ENCODE measurements at regions not wholly inside any gene's neighbourhood (a gene's known extent, or its start where the extent isn't known, plus 50 kb on each side); places are given as distances from the start of the nearest gene placed in this dataset.
"Not testable (repeated sequence)": the region's sequence is repeated elsewhere in the genome, so short reads cannot be mapped to it uniquely, and the experiment has no call there.

GRCh38 chr2:175806125-175806490, 196.0 kb downstream of the LNPK start:
- Histone ChIP-seq H3K4me1 (ENCODE audit: control extremely low read depth in 1 of 4, control insufficient read depth in 4 of 4, insufficient read depth in 4 of 4, low read length in 3 of 4) (no peaks in the 10 kb centered on the region), H3K4me3 (ENCODE audit: control insufficient read depth in 1 of 7, extremely low read depth in 1 of 7, insufficient read depth in 4 of 7, low read depth in 2 of 7, low read length in 6 of 7) (no peak overlapping the region), H3K9me3 (ENCODE audit: control extremely low read depth in 1 of 5, control insufficient read depth in 4 of 5, insufficient read depth in 2 of 5, low read depth in 1 of 5, low read length in 4 of 5) (no peaks in the 10 kb centered on the region), H3K27me3 (replicated peaks in 2 of 5; ENCODE audit: control insufficient read depth in 4 of 5, insufficient read depth in 5 of 5, low read length in 4 of 5) (peaks cover 0 to 10% (median 0%) of the 10 kb centered on the region in 5 experiments), H3K36me3 (ENCODE audit: control insufficient read depth in 4 of 4, insufficient read depth in 4 of 4, low read length in 3 of 4) (no peaks in the 10 kb centered on the region), H3K27ac (ENCODE audit: insufficient read depth in 1 of 2, low read depth in 1 of 2, low read length in 2 of 2, poor library complexity in 1 of 2, severe bottlenecking in 2 of 2) (no peak overlapping the region)
- POLR2A ChIA-PET = no interaction called here
- CTCF ChIA-PET = no interaction called here
- no peak for DNase-seq
- WGBS (ENCODE audit: insufficient coverage) = 100% methylated on average over 3 of the region's 5 CpGs

- ChIA-PET CTCF (no interaction called here), POLR2A (no interaction called here)
- no peaks in the 10 kb centered on the region for H3K4me1 ChIP-seq (ENCODE audit: control extremely low read depth in 1 of 4, control insufficient read depth in 4 of 4, insufficient read depth in 4 of 4, low read length in 3 of 4)
- DNase-seq = no peak
- H3K27me3 ChIP-seq (replicated peaks in 2 of 5; ENCODE audit: control insufficient read depth in 4 of 5, insufficient read depth in 5 of 5, low read length in 4 of 5) = peaks cover 0 to 10% (median 0%) of the 10 kb centered on the region in 5 experiments
- no peaks in the 10 kb centered on the region for H3K9me3 ChIP-seq (ENCODE audit: control extremely low read depth in 1 of 5, control insufficient read depth in 4 of 5, insufficient read depth in 2 of 5, low read depth in 1 of 5, low read length in 4 of 5)
- WGBS (ENCODE audit: insufficient coverage) = 96% methylated on average over 3 of the region's 5 CpGs
- H3K4me3 ChIP-seq (ENCODE audit: control insufficient read depth in 1 of 7, extremely low read depth in 1 of 7, insufficient read depth in 4 of 7, low read depth in 2 of 7, low read length in 6 of 7) = no peak overlapping the region
- no peaks in the 10 kb centered on the region for H3K36me3 ChIP-seq (ENCODE audit: control insufficient read depth in 4 of 4, insufficient read depth in 4 of 4, low read length in 3 of 4)
- H3K27ac ChIP-seq (ENCODE audit: insufficient read depth in 1 of 2, low read depth in 1 of 2, low read length in 2 of 2, poor library complexity in 1 of 2, severe bottlenecking in 2 of 2) = no peak overlapping the region
Observed at GRCh38 chr2:175805442-175806124, 196.5 kb downstream of the LNPK start.

DNA sequence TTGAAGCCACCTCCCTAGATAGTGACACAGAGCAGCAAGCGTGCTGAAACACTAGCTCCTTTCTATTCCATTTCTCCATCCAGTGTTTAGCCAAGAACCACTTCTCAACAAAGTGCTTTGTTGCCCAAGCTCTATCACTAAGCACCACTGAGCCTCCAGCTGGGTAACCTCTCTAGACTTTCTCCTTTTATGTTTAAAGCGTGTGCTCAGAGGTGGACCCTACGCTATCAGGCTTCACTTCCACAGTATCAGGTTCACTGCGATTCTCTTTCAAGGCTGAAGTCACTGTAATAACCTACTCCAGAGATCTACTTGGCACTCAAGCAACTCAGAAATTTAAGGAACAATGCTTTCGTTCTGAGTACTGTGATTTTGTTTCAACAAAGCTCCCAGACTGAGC, 197.9 kb downstream of the LNPK start:
- CTCF ChIA-PET = no interaction called here
- POLR2A ChIA-PET = no interaction called here

GRCh38 chr2:175796422-175796821, 205.6 kb downstream of the LNPK start:
- H3K27ac ChIP-seq (ENCODE audit: insufficient read depth in 1 of 2, low read depth in 1 of 2, low read length in 2 of 2, poor library complexity in 1 of 2, severe bottlenecking in 2 of 2); DNase-seq; H3K36me3 ChIP-seq (ENCODE audit: control insufficient read depth in 4 of 4, insufficient read depth in 4 of 4, low read length in 3 of 4); CTCF ChIA-PET; H3K27me3 ChIP-seq (replicated peaks in 2 of 5; ENCODE audit: control insufficient read depth in 4 of 5, insufficient read depth in 5 of 5, low read length in 4 of 5); H3K4me1 ChIP-seq (ENCODE audit: control extremely low read depth in 1 of 4, control insufficient read depth in 4 of 4, insufficient read depth in 4 of 4, low read length in 3 of 4); POLR2A ChIA-PET; H3K4me3 ChIP-seq (ENCODE audit: control insufficient read depth in 1 of 7, extremely low read depth in 1 of 7, insufficient read depth in 4 of 7, low read depth in 2 of 7, low read length in 6 of 7): not testable (repeated sequence)
- H3K9me3 ChIP-seq (ENCODE audit: control extremely low read depth in 1 of 5, control insufficient read depth in 4 of 5, insufficient read depth in 2 of 5, low read depth in 1 of 5, low read length in 4 of 5) = peaks cover 0 to 16% (median 0%) of the 10 kb centered on the region in 5 experiments
- WGBS (ENCODE audit: insufficient coverage) = 100% methylated on average over 2 of the region's 2 CpGs

More for the DNA sequence above, 197.9 kb downstream of the LNPK start:
- H3K36me3 ChIP-seq (ENCODE audit: control insufficient read depth in 4 of 4, insufficient read depth in 4 of 4, low read length in 3 of 4) = no peaks in the 10 kb centered on the region
- H3K9me3 ChIP-seq (ENCODE audit: control extremely low read depth in 1 of 5, control insufficient read depth in 4 of 5, insufficient read depth in 2 of 5, low read depth in 1 of 5, low read length in 4 of 5) = no peaks in the 10 kb centered on the region
- no peak for DNase-seq
- H3K27me3 ChIP-seq (replicated peaks in 2 of 5; ENCODE audit: control insufficient read depth in 4 of 5, insufficient read depth in 5 of 5, low read length in 4 of 5) = peaks cover 0 to 10% (median 0%) of the 10 kb centered on the region in 5 experiments
- H3K4me1 ChIP-seq (ENCODE audit: control extremely low read depth in 1 of 4, control insufficient read depth in 4 of 4, insufficient read depth in 4 of 4, low read length in 3 of 4) = no peaks in the 10 kb centered on the region
- WGBS (ENCODE audit: insufficient coverage) = 97% methylated on average over 5 of the region's 5 CpGs
- H3K4me3 ChIP-seq (ENCODE audit: control insufficient read depth in 1 of 7, extremely low read depth in 1 of 7, insufficient read depth in 4 of 7, low read depth in 2 of 7, low read length in 6 of 7) = no peak overlapping the region
- no peak overlapping the region for H3K27ac ChIP-seq (ENCODE audit: insufficient read depth in 1 of 2, low read depth in 1 of 2, low read length in 2 of 2, poor library complexity in 1 of 2, severe bottlenecking in 2 of 2)

- no CpG with 5 or more reads among the region's 3 CpGs for WGBS (ENCODE audit: insufficient coverage)
- Histone ChIP-seq H3K4me3 (ENCODE audit: control insufficient read depth in 1 of 7, extremely low read depth in 1 of 7, insufficient read depth in 4 of 7, low read depth in 2 of 7, low read length in 6 of 7) (no peak overlapping the region), H3K4me1 (ENCODE audit: control extremely low read depth in 1 of 4, control insufficient read depth in 4 of 4, insufficient read depth in 4 of 4, low read length in 3 of 4) (no peaks in the 10 kb centered on the region), H3K9me3 (ENCODE audit: control extremely low read depth in 1 of 5, control insufficient read depth in 4 of 5, insufficient read depth in 2 of 5, low read depth in 1 of 5, low read length in 4 of 5) (peaks cover 0 to 16% (median 0%) of the 10 kb centered on the region in 5 experiments), H3K36me3 (ENCODE audit: control insufficient read depth in 4 of 4, insufficient read depth in 4 of 4, low read length in 3 of 4) (no peaks in the 10 kb centered on the region), H3K27ac (ENCODE audit: insufficient read depth in 1 of 2, low read depth in 1 of 2, low read length in 2 of 2, poor library complexity in 1 of 2, severe bottlenecking in 2 of 2) (no peak overlapping the region), H3K27me3 (replicated peaks in 2 of 5; ENCODE audit: control insufficient read depth in 4 of 5, insufficient read depth in 5 of 5, low read length in 4 of 5) (no peaks in the 10 kb centered on the region)
- no peak for DNase-seq
- CTCF ChIA-PET = no interaction called here
- POLR2A ChIA-PET = no interaction called here
Observed at GRCh38 chr2:175793648-175794047, 208.4 kb downstream of the LNPK start.

DNA sequence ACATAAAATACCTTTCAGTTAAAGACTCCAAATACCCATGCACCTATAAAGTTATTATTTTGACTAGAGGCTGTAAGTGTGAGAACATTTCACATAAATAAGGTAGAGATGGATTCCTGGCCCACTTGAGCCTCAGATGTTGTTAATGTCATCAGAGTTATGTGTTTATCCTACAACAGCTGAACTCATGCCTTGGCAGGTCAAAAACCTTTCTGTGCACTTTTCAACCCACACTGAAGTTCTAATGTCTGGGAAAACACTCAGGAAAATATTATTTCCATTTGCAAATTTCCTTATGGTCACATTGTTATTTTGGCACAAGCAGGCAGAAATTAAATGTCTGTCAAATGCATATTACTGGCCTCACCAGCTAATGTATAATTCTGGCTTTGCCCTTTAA, 209.2 kb downstream of the LNPK start:
- no peaks in the 10 kb centered on the region for H3K36me3 ChIP-seq (ENCODE audit: control insufficient read depth in 4 of 4, insufficient read depth in 4 of 4, low read length in 3 of 4)
- H3K9me3 ChIP-seq (ENCODE audit: control extremely low read depth in 1 of 5, control insufficient read depth in 4 of 5, insufficient read depth in 2 of 5, low read depth in 1 of 5, low read length in 4 of 5) = peaks cover 0 to 16% (median 0%) of the 10 kb centered on the region in 5 experiments
- CTCF ChIA-PET = no interaction called here
- no peak overlapping the region for H3K4me3 ChIP-seq (ENCODE audit: control insufficient read depth in 1 of 7, extremely low read depth in 1 of 7, insufficient read depth in 4 of 7, low read depth in 2 of 7, low read length in 6 of 7)
- DNase-seq = no peak
- no peaks in the 10 kb centered on the region for H3K4me1 ChIP-seq (ENCODE audit: control extremely low read depth in 1 of 4, control insufficient read depth in 4 of 4, insufficient read depth in 4 of 4, low read length in 3 of 4)
- H3K27me3 ChIP-seq (replicated peaks in 2 of 5; ENCODE audit: control insufficient read depth in 4 of 5, insufficient read depth in 5 of 5, low read length in 4 of 5) = peaks cover 0 to under 1% (median 0%) of the 10 kb centered on the region in 5 experiments
- POLR2A ChIA-PET = no interaction called here
- H3K27ac ChIP-seq (ENCODE audit: insufficient read depth in 1 of 2, low read depth in 1 of 2, low read length in 2 of 2, poor library complexity in 1 of 2, severe bottlenecking in 2 of 2) = no peak overlapping the region

DNA sequence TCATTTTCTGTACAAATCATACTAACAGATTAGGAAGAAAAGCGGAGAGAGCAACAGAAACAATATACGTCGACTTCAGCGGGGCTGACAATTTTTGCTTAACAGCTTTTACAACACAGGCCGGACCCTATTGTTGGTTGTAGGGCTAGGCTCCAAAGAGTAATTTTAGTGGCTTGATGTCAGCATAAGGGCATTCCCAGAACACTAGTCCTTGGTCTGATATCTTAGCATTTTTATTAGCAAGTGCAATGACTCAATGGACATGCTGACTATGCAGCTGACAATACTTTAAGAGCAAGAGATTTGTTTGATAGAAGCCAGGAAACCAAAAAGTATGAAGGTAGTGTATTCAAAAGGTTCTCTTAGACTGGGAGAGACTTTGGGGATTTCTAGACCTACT, 209.9 kb downstream of the LNPK start:
- H3K36me3 ChIP-seq (ENCODE audit: control insufficient read depth in 4 of 4, insufficient read depth in 4 of 4, low read length in 3 of 4) = no peaks in the 10 kb centered on the region
- no peak overlapping the region for H3K4me3 ChIP-seq (ENCODE audit: control insufficient read depth in 1 of 7, extremely low read depth in 1 of 7, insufficient read depth in 4 of 7, low read depth in 2 of 7, low read length in 6 of 7)
- no peaks in the 10 kb centered on the region for H3K4me1 ChIP-seq (ENCODE audit: control extremely low read depth in 1 of 4, control insufficient read depth in 4 of 4, insufficient read depth in 4 of 4, low read length in 3 of 4)
- DNase-seq = no peak
- H3K9me3 ChIP-seq (ENCODE audit: control extremely low read depth in 1 of 5, control insufficient read depth in 4 of 5, insufficient read depth in 2 of 5, low read depth in 1 of 5, low read length in 4 of 5) = peaks cover 0 to 14% (median 0%) of the 10 kb centered on the region in 5 experiments
- 100% methylated on average over 2 of the region's 5 CpGs for WGBS (ENCODE audit: insufficient coverage)
- ChIA-PET CTCF (interaction anchor here (0.6 kb wide), 1 partner anchor 813 kb away, joined by 3 read pairs; no protein-coding TSS in a partner anchor), POLR2A (no interaction called here)
- H3K27ac ChIP-seq (ENCODE audit: insufficient read depth in 1 of 2, low read depth in 1 of 2, low read length in 2 of 2, poor library complexity in 1 of 2, severe bottlenecking in 2 of 2) = no peak overlapping the region
- peaks cover 0 to 2% (median 0%) of the 10 kb centered on the region in 5 experiments for H3K27me3 ChIP-seq (replicated peaks in 2 of 5; ENCODE audit: control insufficient read depth in 4 of 5, insufficient read depth in 5 of 5, low read length in 4 of 5)
